Right ventricle myocardium superior (tissue), 1 donor: ENCODE measurements at regions not wholly inside any gene's neighbourhood (a gene's known extent, or its start where the extent isn't known, plus 50 kb on each side); places are given as distances from the start of the nearest gene placed in this dataset.

Experiments
- ATAC-seq: fragments of 200-7000 bp; cut with Tn5 transposase; one replicate; pipeline ENCODE4 v1.9.1; 2020; ENCODE audit warnings: mild to moderate bottlenecking; ENCODE audit not compliant: poor library complexity
- DNase-seq: peaks from one replicate; pipeline ENCODE4 v3.0.0-alpha.2; 2020
- intact Hi-C: fragments of 100-400 bp; cut with DNase I; formaldehyde crosslinking; loops from one replicate; pipeline ENCODE4 v1.11.2; 2022
- donor health status: DM: no; HTN: yes; CAD: no; lungs with severe emphysema.

DNA sequence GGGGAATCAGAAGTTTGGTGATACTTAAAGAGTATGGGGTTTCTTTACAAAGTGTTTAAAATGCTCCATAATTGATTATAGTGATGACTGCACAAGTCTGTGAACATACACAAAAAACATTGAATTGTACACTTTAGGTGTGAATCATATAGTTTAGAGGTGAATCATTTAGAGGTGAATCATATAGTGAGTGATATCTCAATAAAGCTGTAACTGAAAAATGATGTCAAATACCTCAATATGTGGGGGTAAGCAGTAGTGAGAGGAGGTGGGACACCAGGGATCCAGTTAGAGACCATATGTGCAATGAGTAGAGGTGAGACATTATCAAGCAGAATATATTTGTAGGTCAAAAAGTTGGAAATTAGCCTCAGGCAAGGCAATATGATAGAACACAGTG is 264.5 kb downstream of the PMP22 start:
- ATAC-seq: no peak
- no peak for DNase-seq
- intact Hi-C loops: no loop called here

DNA sequence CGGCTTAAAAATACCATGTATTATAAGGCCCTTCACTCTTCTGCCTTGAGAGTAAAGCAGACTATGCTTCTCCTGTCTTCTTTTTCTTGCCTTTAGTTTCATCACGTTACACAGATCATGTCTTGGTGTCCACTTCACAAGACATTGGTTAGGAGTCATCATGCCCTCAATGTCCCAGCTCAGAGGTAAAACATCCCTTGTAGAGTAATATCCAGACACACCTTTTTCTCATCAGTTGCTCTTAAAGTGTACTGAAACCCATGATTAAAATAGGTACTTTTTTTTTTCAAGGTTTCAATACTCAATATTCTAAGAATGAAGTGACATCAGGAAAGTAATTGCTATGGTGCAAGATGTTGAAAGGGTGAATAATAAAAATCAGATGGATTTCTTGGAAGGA is 267.8 kb downstream of the PMP22 start:
- DNase-seq: no peak
- intact Hi-C loops: no loop called here
- no peak for ATAC-seq

DNA sequence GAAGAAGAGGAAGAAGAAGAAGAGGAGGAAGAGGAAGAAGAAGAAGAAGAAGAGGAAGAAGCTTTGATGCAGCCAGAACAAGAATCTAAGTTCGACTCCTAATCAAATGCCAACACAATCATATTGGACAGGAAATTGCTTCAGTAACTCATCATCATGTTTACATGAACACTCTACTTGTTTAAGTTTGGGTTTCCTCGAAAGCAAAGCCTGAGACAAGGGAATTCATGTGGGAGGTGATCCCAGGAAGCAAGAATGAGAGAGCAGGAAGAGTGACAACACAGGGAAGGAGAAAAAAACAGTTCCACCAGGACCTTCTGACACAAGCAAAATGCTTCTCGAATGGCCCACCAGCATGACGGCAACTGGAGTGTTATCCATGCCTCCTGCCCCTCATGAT is 279.0 kb downstream of the PMP22 start:
- intact Hi-C loops: no loop called here
- ATAC-seq (no peak), DNase-seq (no peak)

DNA sequence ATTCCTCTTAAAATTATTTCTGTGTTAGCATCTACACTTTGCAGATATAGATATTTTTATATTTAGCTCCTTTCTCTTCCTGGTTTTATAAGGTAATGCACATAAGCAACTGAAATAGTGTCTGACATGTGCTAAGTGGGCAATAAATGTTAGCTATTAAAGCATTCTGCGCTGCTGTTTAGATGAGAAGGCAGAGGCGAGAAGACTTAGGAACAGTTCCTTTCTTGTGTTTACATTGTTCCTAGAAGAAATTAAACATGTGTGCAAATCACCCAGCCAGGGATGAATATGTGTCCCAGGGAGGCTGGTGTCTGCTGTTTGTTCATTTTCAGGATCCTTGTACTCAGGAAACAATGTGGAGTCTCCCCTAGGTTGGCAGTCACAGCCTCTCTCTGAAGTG is 292.3 kb downstream of the PMP22 start:
- ATAC-seq (no peak), DNase-seq (no peak)
- intact Hi-C loops: no loop called here

DNA sequence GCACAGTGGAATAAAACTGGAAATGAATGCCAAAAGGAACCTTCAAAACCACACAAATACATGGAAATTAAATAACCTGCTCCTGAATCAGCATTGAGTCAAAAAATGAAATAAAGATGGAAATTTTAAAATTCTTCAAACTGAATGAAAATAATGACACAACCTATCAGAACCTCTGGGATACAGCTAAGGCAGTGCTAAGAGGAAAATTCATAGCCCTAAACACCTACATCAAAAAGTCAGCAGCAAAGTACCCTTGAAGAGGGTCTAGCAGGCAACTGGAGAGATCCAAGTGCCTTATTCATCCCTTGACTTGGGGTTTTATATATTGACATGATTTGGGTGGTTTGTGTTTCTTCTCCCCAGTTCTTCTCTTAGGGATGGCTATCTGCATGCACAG is 294.1 kb downstream of the PMP22 start:
- ATAC-seq (no peak), DNase-seq (no peak)
- intact Hi-C loops: no loop called here

DNA sequence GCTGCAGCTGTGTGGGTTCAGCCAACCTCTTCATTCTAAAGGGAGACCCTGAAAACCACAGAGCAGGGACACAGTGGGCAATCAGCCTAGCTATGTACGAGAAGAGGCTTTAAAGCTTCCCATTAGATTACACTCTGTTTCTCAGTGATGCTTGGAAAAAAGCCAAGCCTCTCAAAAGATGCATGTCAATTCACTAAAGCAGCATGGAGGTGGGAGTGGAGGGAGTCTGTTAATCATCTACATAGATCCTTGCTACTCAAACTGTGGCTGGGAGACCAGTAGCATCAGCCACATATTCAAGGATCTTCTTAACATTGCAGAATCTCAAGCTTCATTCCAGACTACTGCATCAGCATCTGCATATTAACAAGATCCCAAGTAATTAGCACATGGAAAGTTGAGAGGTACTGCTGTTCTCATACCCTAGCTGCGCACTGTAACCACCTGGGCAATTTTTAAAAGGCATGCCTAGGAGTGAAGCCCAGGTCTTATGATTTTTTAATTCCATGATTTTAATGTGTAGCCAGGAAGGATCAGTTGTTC is 305.9 kb downstream of the PMP22 start:
- ATAC-seq (no peak), DNase-seq (no peak)
- intact Hi-C loops: no loop called here

DNA sequence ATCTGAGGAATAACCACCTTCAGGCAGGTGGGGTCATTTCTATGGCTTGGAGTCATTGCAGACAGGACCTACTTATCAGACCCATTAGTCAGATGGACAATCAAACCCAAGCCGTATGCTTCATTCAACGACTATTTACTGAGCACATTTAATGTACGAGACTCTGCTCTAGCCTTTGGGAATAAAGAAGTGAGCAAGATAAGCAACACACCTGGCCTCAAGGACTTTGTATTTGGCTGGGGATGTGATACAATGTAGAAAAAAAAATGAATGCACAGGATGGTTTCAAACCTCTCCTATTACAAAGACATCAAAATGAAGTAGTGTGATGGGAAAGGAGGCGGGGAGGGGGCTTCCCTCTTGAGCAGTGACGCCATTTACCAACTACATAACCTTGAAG is 311.7 kb downstream of the PMP22 start:
- no peak for ATAC-seq
- DNase-seq: no peak
- intact Hi-C loops: no loop called here

DNA sequence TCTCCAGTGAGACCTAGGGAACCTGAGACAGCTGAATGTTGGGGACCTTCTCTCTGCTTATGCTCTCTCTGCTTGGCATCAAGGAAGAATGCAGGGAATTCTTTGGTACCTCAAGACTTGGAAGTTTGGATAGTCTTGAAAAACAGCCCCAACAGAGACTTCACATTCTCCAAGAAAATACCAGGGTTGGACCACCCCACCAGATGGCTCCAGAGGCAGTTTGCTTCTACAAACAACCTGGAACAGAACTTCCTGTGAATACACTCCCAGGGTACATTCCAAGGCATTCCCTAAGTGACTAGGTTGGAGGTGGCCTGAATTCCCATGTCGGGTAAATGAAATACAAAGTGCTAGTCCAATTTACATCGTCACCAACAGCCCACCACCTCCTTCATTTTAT is 314.4 kb downstream of the PMP22 start:
- DNase-seq (no peak), ATAC-seq (no peak)
- intact Hi-C loops: no loop called here

DNA sequence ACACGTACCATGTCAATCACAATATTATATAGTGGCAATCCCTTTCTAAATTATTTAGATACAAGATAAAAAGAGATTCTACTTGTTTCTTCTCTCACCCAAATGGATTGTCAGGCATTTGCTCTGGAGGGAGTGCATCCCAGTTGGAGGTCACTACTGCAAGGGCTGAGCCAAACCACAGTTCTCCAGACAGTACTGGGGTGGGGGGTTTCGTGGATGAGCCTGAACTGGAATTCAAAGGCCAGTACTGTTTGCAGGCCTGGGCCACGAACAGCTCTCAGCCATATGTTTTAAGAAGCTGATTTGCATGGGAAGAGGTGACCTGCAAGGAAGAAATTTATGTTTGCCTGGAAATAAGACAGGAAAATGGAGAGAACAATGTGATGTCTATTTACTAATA is 314.9 kb downstream of the PMP22 start:
- ATAC-seq: no peak
- intact Hi-C loops: no loop called here
- no peak for DNase-seq

DNA sequence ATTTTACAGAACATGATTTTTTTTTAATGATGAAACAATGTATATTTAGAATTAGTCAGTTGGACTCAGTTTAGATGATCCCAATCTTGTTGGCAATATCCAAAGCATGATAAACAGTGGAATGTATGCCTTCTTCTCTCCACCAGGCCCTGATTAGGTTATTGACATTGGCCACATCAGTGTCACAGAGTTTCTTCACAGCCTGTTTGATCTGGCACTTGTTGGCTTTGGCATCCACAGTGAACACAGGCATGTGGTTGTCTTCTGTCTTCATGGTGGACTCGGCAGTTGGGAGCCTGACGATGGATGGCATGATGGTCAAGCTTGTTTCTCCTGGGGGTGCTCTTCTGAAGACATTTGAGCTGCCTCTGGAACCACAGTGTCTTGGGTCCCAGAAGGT is 317.5 kb downstream of the PMP22 start:
- ATAC-seq (no peak), DNase-seq (no peak)
- intact Hi-C loops: no loop called here

DNA sequence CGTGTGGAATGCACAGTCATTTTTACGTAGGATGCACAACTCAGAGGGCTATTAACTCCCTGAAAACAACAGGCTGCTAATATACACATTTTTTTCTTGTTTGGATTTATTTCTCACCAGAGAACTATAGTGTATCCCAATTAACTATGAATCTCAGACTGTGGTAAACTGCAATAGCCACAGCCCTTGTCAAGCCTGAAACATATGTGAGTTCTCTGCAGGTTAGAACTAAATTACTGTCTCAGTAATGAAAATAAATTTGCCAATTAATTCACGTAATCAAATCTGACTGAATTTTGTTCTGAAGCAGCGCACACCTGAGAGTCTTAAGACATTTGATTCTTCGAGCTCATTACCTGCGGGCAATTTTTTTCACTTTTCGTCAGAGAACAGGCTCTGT is 318.6 kb downstream of the PMP22 start:
- intact Hi-C loops: no loop called here
- no peak for ATAC-seq
- DNase-seq: no peak

DNA sequence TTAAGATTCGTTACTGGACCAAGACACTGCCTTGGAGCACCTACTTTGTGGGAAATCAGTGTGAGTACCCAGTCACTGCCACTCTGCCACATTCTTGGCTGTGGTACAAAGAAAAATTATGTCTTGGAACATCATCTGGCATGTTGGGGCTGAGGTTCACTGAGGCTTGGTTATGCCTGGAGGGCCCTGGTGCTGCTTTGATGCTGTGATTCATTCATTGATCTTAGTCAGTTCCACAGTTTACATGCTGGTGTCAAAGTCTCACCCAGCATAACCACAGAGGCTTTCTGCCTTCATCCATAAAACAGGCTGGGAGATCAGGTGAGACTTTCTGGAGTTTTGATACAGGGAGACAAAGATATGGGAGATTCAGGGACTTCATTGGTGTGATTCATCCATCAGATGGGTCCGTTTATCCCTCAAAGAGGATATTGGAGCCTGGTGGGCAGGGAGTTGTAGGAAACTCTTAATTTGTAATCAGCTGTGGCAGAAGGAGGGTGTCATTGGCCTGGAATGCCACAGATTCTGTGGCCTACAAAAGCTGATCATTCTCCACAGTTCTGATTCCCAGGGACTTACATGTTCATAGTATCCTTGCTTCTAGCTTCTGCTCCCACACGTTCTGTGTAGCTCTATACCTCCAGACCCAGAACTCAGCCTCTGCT is 322.5 kb downstream of the PMP22 start:
- no peak for DNase-seq
- intact Hi-C loops: no loop called here
- ATAC-seq: no peak

DNA sequence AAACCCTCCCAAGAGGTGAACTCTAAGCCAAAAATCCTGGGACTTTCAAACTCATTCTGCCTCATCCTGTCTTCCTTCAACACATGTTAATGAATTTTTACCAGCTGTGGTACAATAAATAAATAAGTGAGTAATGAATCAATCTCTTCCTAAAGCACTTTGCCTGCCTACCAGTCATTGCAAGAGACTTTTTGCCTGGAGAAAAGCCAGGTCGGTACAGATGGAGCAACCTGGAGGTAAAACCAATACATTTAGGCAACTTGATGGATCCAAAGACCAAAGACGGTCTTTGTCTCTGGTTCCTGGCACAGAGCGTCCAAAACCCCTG is 324.2 kb downstream of the PMP22 start:
- DNase-seq: no peak
- intact Hi-C loops: no loop called here
- ATAC-seq: no peak

DNA sequence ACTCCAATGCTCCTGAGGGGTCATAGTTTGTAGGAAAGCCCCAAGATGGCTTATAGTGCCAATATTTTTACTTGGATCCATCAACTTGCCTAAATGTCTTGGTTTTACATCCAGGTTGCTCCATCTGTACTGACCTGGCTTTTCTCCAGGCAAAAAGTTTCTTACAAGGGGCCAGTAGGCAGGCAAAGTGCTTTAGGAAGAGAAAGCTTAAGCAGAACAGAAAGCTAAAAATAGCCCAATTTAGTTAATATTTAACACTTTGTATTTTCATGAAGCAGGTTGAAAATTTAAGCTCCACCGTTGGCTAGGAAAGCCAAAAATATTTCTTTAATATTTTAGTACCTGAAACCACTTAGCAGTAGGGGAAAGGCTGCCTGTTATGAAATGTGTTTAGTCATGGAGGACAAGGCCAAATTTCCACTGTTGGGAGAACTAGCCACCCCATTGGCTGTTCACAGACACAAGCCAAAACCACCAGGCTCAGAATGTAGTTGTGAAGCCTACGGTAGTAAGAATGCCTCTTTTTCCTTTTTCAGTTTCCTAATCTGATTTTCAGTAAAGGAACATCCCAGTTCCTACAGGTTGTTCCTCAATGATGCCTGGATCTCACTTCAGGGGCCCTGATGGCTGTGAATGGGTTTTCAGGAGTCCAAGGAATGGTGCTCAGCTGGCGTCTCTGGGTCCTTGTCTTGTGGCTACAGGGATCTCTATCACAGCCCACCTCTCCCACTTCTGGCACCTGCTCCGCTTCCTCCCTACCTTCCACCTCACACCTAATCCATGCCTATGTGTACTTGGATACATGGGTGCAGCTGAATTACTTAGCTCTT is 324.8 kb downstream of the PMP22 start:
- intact Hi-C loops: no loop called here
- DNase-seq (no peak), ATAC-seq (no peak)

DNA sequence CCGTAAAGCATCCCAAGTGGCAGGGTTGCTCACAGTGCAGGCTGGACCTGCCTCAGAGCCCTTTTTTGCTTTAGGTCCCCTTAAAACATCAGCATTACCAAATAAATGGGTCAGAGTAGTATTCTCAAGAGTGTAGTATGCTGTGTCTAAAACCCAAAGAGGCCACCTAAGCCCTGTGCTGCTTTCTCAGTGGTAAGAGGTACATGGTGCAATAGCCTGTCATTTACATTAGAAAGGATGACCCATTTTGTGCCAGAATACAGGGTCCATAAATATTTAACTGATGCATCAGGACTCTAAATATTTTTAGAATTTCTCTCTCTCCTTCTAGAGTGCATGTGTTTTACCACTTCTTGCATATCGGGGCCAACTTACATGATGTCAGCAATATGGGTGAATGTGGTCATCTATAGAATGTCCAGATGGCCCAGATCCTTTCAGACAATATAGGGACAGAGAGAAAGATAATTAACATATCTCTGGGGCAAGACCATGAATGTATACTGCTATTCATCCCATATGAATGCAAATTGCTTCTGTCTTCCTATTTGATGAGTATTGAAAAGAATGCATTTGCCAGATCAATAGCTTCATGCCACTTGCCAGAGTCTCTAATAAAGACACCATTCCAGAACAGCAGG is 329.2 kb downstream of the PMP22 start:
- no peak for ATAC-seq
- intact Hi-C loops: loop anchor here (5.0 kb wide), 2 partner anchors 221 to 236 kb away; no protein-coding TSS in a partner anchor

DNA sequence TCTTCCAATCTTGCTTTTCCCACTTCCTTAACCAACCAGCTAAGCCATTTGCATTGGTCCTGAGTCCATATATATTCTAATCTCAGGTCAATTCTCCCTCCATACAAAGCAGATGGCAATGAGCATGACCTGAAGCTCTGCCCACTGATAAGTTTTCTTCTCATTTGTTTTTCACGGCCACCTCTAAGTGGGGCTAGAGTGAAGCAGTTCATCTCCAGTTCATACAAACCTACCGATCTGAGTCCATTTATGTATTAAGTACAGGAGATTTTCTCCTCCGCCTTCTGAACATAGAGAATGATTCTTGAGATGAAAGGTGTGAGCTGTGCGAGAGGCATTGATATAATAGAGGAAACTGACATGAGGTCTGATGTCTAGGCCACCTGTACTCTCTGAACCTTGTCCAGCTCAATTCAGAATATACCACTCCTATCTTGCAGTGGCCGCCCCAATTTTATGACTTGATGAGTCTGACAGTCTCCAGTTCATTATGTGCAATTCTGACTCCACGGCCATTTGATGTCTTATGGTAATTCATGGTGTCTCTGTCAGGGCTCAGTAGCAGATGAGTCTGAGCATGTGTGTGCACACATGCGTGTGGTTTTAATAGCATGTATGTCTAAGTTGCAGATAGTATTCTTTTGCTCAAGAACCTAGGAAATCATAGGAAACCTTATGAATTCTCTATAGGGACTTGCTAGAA is 329.8 kb downstream of the PMP22 start:
- DNase-seq (no peak), ATAC-seq (peak; percentile 51)
- intact Hi-C loops: loop anchor here (5.0 kb wide), 2 partner anchors 222 to 237 kb away; no protein-coding TSS in a partner anchor

More for the DNA sequence above, 329.2 kb downstream of the PMP22 start:
- no peak for DNase-seq

DNA sequence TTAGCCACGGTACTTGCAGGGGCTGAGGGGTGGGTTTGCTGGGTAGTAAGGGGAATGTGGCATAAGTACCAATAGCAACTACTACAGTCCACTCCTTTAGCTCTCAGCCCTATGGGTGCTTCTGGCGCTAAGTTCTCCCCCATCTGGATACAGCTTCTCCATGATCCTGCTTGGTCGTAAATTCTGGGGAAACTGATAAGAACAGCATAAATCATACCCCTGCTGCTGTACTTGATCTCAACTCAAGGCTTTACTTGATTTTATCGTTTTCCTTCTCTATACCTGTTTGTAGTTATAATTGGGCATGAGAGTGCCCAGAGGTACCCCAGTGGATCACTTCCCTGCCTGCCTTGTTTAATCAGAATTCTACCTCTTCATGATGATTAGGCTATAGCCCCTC is 331.4 kb downstream of the PMP22 start:
- DNase-seq (no peak), ATAC-seq (no peak)
- intact Hi-C loops: no loop called here

DNA sequence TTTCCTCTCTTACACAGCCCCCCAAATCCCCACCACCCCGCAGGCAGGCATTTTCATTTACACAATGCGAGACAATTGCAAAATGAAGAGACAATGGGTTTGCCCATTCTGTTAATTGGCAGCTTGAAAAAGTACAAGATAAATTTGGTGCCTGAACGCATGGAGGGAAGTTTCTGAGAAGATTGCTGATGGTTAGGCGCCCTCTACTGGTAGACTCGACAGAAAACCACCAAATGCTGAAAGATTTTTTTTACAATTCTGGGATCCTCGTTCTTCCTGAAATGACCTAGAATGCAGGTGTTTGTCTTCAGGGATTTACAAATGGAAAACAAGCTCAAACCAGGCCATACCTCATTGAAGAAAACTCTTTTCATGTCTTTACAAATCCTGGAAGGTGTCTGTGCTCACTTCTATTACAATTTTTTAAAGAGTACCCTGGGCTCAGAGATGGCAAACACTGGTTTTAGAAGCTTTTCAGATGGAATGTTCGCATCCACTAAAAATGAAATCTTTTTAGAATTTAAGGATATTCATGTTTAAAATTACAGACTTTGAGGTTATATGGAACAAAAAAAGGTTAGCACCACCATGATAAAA is 338.5 kb downstream of the PMP22 start:
- ATAC-seq (no peak), DNase-seq (no peak)
- intact Hi-C loops: loop anchor here (10.0 kb wide), 2 partner anchors 1342 to 1592 kb away; no protein-coding TSS in a partner anchor

DNA sequence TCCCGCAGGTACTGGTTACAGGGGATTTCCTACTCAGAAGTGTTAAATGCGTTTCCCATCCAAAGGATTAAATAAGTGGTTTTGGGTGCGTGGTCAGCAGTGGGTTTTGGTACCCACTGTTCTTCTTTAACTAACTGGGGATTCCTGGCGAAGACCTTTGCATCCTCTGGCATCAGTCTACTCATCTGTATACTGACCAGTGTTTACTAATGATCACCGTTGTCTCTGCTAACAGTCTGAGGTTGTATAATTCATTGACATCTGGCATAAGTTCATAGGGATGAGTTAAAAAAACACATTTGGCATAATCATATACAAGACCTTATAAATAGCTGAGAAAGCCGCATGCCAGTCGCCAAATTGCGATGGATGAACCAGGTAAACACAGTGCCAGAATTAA is 339.1 kb downstream of the PMP22 start:
- intact Hi-C loops: loop anchor here (10.0 kb wide), 2 partner anchors 1341 to 1591 kb away; no protein-coding TSS in a partner anchor
- no peak for DNase-seq

More for the DNA sequence above, 339.1 kb downstream of the PMP22 start:
- no peak for ATAC-seq
